ENCODE measurements at regions not wholly inside any gene's neighbourhood (a gene's known extent, or its start where the extent isn't known, plus 50 kb on each side); places are given as distances from the start of the nearest gene placed in this dataset.
"Not testable (repeated sequence)": the region's sequence is repeated elsewhere in the genome, so short reads cannot be mapped to it uniquely, and the experiment has no call there.

GRCh38 chr7:114180556-114181266, 233.9 kb upstream of the FOXP2 start:
- DNase-seq (ENCODE audit: low spot score), result no peak

DNA sequence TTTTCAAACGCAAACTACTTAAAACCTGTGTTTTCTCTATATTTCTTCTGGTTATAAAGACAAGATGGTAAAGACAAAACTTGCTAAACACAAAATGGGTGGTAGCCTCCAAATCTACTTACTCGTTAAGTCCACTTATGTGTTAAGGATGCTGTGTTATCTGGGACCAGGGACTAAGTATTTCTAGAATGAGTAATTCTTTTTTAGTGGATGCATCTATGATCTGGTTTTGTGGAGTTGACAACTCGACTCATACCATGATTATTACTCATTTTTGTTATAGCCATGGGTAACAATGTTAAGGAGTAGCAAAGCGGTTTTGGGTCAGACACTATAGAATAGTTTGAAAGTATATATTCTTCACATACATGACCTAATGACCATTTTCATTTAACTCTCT, 239.5 kb upstream of the FOXP2 start:
- no peak for DNase-seq (ENCODE audit: low spot score)

DNA sequence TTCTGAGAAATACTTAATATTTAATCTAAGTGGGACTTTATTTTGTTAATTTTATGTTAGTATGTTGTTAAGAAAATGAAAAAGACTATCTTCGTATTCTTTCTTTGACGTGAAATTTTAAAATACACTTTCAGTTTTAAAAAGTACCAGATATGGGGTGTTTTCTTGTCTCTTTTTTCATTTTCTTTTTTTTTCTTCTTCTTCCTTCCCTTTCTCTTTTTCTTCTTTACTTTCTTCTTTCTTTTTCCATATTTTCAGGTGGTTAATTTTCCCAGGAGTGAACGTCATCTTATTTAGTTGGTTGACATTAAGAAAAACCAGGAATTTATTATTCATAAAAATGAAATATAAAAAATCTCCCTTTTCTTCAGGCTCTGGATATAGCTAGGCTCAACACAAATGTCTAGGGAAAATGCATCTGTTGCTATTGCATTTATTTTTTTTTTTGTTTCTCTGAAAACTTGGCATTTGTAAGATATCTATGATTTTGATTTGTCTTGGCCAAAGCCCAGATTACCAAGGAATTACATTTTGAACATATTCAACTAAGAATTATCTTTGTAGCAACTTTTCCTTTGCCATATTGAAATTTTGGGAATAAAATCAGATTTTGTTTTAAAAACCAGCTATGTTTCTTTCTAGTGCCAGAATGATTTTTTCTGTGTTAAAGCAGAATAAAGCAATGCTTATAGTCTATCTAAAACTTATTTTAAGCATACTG, 241.3 kb upstream of the FOXP2 start:
- no peak for DNase-seq (ENCODE audit: low spot score)

- not testable (repeated sequence) for DNase-seq (ENCODE audit: low spot score)
Observed at GRCh38 chr7:114169389-114169788, 245.2 kb upstream of the FOXP2 start.

- no peak for DNase-seq (ENCODE audit: low spot score)
Observed at GRCh38 chr7:114160925-114161324, 242.1 kb upstream of the PPP1R3A start.

GRCh38 chr7:114158854-114159253, 240.0 kb upstream of the PPP1R3A start:
- no peak for DNase-seq (ENCODE audit: low spot score)

GRCh38 chr7:114158275-114158674, 239.5 kb upstream of the PPP1R3A start:
- DNase-seq (ENCODE audit: low spot score), result no peak

DNA sequence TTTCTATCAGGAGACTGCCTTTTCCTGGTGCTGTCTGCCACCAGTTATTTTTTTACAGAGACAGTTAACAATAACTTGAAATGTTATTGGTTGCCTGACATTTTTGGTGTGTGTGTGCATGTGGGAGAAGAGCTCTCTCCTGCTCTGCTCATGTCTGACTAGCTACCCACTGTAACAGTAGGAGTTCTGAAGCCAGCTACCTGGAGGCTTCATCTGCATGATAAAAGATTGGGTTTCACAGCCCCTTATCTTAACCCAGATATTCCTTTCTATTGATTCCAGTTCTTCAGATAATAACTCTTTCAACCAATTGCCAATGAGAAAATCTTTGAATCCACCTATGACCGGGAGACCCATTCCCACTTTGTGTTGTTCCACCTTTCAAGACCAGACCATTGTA, 237.4 kb upstream of the PPP1R3A start:
- DNase-seq (ENCODE audit: low spot score), result no peak

DNA sequence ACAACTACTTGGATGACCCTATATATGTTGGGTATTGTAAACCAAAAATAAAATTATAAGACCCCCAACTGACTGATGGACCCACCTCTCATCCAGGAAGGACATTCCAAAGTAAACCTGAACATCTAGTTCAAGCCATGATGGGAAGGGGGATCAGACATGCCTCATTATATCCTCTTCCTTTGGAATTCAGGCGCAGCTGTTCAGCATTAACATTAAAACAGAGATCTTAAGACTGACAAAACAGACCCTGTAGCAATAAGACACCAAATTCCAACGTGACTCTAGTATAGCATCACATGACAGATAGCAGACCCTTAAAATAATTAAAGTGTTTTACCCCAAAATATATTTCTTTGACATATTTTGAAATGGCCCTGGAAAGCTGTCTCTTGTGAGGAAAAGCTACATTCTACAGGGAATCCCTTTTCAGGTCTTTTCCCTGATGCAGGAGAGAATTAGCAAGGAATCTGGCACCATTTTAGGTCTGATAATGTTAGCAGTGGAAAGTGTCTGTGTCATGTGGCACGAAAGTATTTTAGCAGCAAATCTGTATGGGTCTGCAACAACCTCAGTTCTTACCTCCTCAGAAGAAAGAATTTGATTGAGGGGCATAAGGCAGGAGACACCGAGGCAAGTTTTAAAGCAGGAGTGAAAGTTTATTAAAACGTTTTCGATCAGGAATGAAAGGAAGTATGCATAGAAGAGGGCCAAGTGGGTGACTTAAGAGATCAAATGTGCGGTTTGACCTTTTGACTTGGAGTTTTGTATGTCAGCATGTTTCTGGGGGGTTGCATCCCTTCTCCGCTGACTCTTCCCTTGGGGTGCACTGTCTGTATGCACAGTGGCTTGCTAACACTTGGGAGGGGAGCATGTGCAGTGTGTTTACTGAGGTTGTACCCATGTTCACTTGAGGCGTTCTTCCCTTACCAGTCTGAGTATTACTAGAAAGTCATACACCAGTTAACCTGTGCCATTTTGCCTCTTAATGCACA, 236.6 kb upstream of the PPP1R3A start:
- no peak for DNase-seq (ENCODE audit: low spot score)

DNA sequence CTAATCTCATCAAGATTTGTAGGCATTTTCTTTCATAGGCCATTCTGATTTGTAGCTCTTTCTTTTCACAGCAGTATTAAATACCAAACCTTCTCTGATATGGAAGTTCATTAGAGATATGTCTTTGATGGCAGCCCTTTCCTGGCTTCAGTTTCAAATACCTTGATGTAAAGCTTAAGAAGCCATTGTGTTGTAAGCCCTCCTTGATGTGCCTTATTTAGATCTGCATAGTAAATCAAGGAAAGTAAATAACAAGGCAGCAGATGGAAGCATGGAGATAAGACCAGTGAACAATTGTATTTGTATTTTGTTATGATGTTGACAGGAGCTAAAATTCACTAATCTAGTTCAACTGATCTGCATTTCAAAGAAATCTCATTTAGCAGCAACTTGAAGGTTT, 234.9 kb upstream of the PPP1R3A start:
- DNase-seq (ENCODE audit: low spot score), result no peak

- no peak for DNase-seq (ENCODE audit: low spot score)
Observed at GRCh38 chr7:114152314-114152938, 233.6 kb upstream of the PPP1R3A start.

- DNase-seq (ENCODE audit: low spot score), result no peak
Observed at GRCh38 chr7:114151777-114152176, 233.0 kb upstream of the PPP1R3A start.

DNA sequence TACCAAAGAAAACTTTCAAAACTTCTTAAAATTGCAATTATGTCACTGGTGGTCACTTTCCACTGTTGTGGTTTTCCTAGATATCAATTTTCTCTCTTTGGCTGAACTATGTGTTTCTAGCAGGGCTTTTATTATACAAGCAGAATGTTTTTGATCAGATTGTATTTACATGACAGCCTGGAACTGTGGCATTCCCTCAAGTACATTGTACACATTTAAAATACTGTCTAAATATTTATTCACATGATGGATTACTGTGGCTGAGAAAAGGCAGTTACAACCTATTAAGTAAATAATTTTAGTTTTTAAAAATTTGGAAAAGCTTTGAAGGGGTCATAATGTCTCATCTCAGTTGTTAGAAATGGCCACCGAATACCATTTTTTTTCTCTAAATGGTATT, 231.9 kb upstream of the PPP1R3A start:
- no peak for DNase-seq (ENCODE audit: low spot score)

- no peak for DNase-seq (ENCODE audit: low spot score)
Observed at GRCh38 chr7:114148779-114149178, 230.0 kb upstream of the PPP1R3A start.

DNA sequence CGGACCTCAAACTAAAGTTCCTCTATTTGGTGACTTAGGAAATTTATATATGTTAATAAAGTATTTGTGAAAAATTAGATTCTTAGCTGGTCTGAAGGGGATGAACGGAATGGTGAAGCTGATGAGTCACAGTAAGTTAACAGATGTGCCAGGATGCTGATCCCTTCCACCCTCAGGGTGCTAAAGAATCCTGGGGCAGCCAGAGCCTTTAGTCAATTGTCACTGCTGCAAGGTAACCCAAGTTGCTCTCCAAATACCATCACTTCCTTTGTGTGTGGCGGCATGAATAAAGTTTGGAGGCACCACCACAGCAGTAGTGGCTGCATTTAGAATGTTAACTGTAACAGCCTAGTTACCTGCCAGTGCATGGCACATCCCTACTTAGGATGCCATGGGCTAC, 222.6 kb upstream of the PPP1R3A start:
- no peak for DNase-seq (ENCODE audit: low spot score)

- no peak for DNase-seq (ENCODE audit: low spot score)
Observed at GRCh38 chr7:114140561-114140960, 221.8 kb upstream of the PPP1R3A start.

- DNase-seq (ENCODE audit: low spot score), result not testable (repeated sequence)
Observed at GRCh38 chr7:114139690-114140089, 220.9 kb upstream of the PPP1R3A start.

DNA sequence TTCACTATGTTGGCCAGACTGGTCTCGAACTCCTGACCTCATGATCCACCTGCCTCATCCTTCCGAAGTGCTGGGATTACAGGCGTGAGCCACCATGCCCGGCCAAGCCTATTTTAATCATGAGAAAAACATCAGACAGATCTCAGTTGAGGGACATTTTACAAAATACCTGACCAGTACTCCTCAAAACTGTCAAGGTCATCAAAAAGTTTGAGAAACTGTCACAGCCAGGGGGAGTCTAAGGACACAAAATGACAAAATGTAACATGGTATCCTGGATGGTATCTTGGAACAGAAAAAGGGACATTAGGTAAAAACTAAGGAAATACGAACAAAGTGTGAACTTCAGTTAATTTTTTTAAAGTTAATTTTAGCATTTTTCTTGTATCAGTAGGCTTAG, 219.8 kb upstream of the PPP1R3A start:
- DNase-seq (ENCODE audit: low spot score), result no peak

DNA sequence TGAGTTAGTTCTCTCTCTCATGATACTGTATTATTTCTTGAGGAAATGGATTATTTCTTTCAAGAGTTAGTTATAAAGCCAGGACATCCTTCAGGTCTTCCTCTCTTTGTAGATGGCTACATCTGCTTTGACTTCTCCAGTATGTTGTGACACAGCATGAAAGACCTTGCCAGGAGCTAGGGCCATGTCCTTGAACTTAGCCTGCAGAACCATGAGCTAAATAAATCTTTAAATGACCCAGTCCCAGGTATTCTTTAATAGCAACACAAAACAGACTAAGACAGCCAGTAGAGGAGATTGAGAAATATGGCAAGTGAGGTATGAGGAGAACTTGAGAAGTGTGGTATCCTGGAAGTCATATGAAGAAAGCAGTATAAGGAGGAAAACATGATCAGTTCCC, 214.9 kb upstream of the PPP1R3A start:
- no peak for DNase-seq (ENCODE audit: low spot score)

DNA sequence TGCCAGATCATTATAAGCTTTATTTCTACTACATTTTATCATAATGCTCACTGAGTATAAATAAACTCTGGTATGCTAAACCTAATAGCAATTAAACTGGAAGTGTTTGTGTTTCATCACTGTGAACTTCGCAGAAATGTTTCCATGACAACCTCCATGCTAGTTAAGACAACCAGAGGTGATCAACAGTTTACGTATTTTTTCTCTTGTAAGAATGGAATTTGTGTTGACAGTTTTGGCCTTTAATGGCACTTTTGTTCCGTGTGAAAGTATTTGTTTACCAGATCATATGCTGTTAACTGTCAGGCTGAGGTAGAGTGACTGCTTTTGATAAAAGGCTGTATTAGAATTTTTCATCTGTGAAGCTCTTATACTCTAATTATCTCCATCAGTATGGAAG, 212.1 kb upstream of the PPP1R3A start:
- no peak for DNase-seq (ENCODE audit: low spot score)

- no peak for DNase-seq (ENCODE audit: low spot score)
Observed at GRCh38 chr7:114128880-114129279, 210.1 kb upstream of the PPP1R3A start.

DNA sequence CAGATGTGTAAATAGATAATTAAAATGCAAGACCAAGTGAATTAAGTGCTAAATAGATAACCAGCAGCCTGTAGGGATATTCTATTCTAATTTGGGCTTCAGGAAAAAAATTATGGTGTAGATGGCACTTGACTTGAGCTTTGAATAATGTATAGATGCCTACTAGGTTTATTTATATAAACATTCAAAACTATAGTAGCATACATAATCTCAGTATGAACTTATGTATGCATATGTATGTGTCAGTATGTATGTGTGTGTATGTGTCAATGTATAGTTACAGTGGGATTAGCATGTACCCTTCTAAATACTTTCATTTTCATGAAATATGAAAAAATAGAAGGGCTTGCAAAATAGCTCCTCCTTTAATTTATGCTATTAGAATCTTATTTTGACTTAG, 207.3 kb upstream of the PPP1R3A start:
- no peak for DNase-seq (ENCODE audit: low spot score)

Measured in HuH-7.5 (cell line).